Activated T-cell treated with anti-CD3 and anti-CD28 coated beads for 24 hours (primary cell): ENCODE measurements at regions not wholly inside any gene's neighbourhood (a gene's known extent, or its start where the extent isn't known, plus 50 kb on each side); places are given as distances from the start of the nearest gene placed in this dataset.

Experiments
- DNase-seq: peaks from one replicate; pipeline ENCODE4 v3.0.0-alpha.2; 2020; ENCODE audit warnings: low read depth

GRCh38 chr6:121823437-121823851, 388.0 kb downstream of the GJA1 start:
- DNase-seq, result no peak

GRCh38 chr6:121826156-121826810, 390.8 kb downstream of the GJA1 start:
- DNase-seq, result no peak

DNA sequence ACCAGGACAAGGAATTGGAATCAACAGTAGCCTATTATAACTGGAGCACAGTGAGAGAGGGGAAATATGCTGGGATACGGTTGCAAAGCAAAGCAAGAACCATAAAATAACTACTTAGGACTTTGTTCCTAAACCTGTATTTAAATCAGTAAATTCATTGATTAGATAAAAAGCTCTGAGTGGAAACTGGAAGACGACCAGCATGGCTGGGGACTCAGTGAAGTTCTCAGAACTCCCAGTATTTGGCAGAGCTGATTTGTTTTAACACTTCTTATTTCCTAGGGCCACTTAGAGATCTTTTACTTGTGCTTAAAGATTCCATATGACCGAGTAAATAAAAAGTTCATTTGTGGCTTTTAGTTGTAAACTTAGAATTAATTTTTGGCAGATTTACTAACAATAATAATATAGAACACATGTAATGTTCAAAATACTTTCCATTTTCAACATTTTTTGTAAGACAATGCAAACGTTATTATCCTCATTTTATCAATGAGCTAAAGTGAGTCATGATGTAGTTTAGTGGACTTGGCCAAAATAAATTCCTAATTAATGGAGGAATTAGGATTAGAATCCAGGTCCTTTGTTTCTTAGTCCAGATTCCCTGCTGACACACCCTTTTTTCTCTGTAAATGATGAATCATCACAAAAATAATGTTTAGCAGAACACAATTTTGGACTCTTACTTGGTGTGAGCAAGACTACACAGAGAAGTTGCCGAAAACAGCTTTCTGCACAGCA, 392.9 kb downstream of the GJA1 start:
- DNase-seq, result no peak

GRCh38 chr6:121830736-121831135, 395.3 kb downstream of the GJA1 start:
- DNase-seq, result no peak

DNA sequence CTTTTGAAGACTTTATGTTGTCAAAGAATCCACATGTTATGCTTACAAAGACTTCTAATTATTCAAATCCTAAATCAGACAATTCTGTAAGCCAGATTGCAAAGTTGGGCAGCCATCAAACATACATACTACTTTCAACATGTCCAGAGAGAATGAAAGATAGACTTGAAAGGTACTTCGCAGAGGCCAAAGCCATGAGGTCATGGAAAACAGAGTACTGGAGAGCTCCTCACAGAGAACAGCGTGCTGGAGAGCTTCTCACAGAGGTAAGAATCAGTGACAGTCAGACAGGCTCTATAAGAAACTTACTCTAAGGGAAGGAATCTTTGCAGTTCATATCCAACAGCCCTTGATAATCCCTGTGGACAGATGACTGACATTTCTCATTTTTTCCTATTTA, 400.2 kb downstream of the GJA1 start:
- no peak for DNase-seq

- no peak for DNase-seq
Observed at GRCh38 chr6:121837545-121838229, 402.2 kb downstream of the GJA1 start.

DNA sequence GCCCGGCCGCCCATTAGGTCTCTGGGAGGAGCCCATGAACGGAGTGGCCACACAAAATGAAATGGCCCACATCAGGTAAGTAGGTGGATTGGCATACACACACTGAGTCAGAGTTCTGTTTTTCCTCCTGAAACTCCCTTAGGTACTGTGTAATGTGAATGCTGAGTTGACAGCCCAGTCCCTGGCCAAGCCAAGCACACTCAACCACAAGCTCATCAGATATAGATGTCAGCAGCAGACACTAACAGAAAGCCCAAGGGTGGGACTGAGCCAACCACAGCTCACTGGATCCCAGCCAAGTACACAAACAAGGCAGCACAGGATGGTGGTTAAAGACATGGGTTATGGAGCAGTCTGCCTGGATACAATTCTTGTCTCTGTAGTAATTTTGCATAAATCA, 403.4 kb downstream of the GJA1 start:
- no peak for DNase-seq

DNA sequence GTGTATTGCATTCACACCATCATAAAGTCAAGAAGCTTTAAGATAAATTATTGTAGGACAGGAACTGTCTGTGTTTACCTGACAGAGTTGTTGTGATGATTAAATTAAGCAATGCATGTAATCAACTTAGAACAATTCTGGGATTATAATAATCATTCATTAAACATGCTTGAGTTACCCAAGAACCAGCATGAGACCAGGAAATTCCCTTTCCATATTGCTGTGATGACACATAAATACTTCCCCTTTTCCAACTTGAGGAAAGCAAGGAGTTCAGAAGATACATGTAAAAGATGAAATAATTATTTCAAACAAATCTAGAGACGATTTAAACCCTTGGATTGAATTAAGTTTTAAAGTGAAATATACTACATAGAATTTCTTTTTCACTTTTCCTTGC, 404.4 kb downstream of the GJA1 start:
- DNase-seq, result no peak

GRCh38 chr6:121844898-121845297, 409.5 kb downstream of the GJA1 start:
- no peak for DNase-seq

DNA sequence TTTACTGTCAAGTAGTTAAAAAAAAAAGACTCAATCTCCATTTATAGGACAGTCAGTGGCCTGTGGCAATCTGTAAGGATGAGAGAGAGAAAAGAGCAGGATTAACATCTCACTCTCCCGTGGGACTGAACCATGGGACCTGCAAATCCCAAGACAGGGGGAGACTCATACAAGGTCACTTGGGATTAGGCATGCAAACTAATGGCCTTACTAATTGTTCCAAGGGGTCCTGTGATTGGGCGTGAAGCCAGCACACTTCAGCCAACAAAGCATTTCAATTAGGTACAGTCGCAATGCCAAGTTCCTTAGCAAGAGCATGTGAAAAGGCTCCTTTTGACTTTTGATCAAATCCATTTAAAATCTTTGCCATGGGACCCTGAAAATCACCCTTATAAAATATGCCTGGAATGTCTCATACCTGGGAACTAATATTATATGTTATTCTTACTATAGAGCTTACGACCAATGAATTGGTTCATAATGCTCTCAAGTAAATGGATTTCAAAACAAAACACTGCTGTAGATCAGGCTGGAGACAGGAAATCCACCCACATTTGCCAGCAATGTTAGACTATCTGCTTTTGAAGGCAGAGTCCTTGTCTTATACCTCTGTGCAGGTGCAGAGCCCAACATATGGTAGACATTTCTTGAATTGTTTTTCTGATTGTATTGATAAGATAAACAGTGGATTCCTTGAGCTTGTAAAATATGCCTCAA, 412.5 kb downstream of the GJA1 start:
- DNase-seq, result no peak

DNA sequence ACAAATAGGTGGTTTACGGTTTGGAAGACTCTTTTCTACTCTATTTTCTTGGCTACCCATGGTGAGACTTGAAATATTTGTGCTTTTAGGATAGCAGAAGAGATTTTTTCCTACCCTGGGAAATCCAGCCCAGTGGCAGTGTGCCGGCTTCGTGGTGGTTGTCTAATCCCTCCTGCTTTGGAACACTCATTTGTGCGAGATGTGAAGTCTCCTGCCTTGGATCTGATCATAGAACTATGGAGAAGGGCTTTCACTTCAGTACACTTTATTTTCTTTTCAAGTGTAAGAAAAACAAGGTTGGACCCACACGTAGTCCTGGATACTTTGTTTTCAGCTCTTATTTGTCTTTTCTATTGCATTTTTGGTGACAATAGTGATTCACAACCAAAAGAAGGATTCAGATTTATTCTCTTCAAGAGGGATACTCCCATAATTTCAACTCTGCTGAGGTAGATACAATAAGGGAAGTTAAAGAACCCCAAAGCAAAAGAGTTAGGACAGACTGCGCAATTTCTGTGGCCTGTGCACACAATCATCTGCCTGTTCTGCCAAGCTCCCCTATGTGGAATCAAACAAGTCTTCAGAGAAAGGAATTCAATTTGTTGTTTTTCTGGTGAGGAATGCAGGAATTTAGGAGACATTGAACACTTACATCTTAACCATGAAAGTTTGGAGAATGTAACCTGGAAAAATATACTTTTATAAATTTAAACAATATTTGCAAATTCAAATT, 413.2 kb downstream of the GJA1 start:
- no peak for DNase-seq

DNA sequence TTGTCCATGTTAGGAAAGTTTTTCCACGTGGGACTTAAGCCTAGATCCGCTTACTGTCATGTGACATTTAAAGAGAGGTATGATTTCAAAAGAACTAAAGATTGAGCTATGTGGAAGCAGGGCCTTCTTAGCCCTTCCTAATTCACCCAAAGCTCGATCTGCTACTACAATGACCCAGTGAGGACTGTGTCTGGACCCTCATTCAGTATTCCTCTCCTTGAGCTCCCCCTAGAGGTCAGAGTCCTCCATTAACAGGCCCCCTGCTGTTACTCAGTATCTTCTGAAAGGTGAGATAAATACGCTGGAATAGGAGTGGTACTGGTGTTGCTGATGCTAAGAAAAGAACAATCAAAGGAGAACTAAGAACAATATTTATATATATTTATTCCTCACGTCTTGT, 414.0 kb downstream of the GJA1 start:
- peak; percentile 15 for DNase-seq

- DNase-seq, result no peak
Observed at GRCh38 chr6:121851056-121851455, 415.6 kb downstream of the GJA1 start.

- no peak for DNase-seq
Observed at GRCh38 chr6:121853686-121854085, 418.2 kb downstream of the GJA1 start.

GRCh38 chr6:121855521-121855920, 420.1 kb downstream of the GJA1 start:
- no peak for DNase-seq

DNA sequence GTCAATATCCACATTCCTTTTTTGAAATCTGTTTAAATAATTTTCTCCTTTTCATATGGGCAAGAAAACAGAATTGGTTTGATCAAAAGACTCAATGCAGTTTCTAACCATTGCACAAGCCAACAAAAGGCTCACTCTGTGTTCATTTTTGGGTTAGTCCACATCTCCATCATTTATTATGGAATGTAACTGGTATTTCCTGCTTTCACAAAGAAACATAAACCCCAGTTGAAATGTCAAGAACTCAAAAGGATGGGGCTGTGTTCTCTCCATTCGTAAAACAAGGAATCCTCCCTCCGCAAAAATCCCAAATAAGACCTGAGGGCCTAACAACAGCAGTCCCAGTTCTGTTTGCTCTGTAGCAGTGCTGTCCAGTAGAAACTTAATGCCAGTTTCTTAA, 420.9 kb downstream of the GJA1 start:
- DNase-seq, result no peak

- no peak for DNase-seq
Observed at GRCh38 chr6:121857551-121857950, 422.1 kb downstream of the GJA1 start.

DNA sequence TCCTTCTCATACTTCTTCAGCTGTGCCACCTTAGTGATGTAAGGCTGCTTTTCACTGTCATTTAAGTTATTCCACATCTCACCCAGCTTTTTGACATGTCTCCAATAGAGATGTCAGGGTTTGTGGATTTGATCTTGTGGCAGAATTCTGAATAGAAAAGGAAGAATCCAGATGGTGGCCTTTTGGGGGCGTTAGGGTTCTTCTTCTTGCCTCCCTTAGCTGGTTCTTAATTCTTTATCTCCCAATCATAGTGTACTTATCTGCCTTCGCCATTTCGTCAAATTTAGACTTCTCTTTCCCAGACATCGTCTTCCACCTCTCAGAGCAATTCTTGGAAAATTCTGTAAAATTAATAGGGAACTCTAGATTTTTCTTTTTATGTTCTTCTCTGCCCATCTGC, 422.9 kb downstream of the GJA1 start:
- DNase-seq, result no peak

DNA sequence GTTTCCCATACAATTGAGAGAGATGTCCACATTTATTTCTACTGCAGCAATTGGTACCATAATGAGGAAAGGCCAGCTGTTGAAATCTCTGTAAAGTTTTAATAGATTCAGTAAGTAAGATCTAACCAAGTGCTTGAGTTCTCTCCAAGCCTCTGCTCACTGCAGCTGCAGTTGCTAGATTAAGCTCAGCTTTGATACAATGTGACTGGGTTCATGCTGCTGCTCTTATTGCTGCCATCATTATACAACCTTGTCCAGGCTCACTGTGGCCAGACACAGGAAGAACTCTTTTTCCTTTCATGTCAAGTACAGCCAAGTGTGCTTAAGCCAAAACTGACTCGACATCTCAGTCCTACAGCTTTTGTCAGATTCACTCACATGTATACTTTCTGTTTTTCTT, 423.5 kb downstream of the GJA1 start:
- no peak for DNase-seq

- DNase-seq, result no peak
Observed at GRCh38 chr6:121865811-121866210, 430.4 kb downstream of the GJA1 start.

GRCh38 chr6:121867095-121867494, 431.6 kb downstream of the GJA1 start:
- no peak for DNase-seq

DNA sequence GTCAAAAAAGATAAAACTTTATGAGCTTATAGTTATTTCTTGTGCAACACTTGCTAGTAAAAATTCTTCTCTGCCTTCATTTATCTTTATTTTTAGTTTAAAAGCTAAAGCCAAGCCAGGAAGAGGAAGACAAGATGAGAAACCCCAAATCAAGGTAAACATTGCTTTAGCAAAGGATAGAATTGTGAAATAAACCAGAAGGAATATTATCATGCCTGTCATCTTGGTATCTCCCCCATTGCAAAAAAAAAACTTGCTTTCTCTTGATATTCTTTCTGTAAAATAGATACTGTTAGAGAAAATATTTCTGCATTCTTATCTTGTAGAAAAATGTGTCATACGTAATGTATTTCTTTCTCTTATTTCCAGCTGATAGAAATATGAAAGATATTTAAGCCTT, 432.8 kb downstream of the GJA1 start:
- no peak for DNase-seq
